Brain microvascular endothelial cell (primary cell): ENCODE measurements at regions not wholly inside any gene's neighbourhood (a gene's known extent, or its start where the extent isn't known, plus 50 kb on each side); places are given as distances from the start of the nearest gene placed in this dataset.

ENCODE experiments used
- DNase-seq: peaks from one replicate; pipeline ENCODE4 v3.0.0-alpha.2; 2020
- H3K27ac ChIP-seq: fragments of 250-450 bp; sonication (Bioruptor Pico); 2 replicates; pipeline ENCODE4 v1.5.1; 2020; ENCODE audit warnings: mild to moderate bottlenecking, moderate library complexity
- H3K27me3 ChIP-seq: fragments of 250-450 bp; sonication (Bioruptor Pico); replicated peaks from 2 replicates; pipeline ENCODE4 v1.5.1; 2020; ENCODE audit warnings: mild to moderate bottlenecking
- H3K36me3 ChIP-seq: fragments of 250-450 bp; sonication (Bioruptor Pico); replicated peaks from 2 replicates; pipeline ENCODE4 v1.5.1; 2020; ENCODE audit warnings: mild to moderate bottlenecking
- H3K4me3 ChIP-seq: 2 replicates; pipeline ENCODE4 v1.5.1; 2011; ENCODE audit warnings: low read depth, mild to moderate bottlenecking, control low read depth, low read length, moderate library complexity
- in situ Hi-C: cut with HindIII; loops from 2 replicates; pipeline ENCODE4 v1.10.0; 2017; ENCODE audit warnings: low sequenced_read_pairs, low pct_ligation_motif_present
- TF ChIP-seq, protein P1 (sequence below): IDR thresholded peaks from 2 replicates; pipeline ENCODE4 v1.5.1; 2011; ENCODE audit warnings: low read depth, mild to moderate bottlenecking, moderate library complexity, low read length, control low read depth, inconsistent platforms; ENCODE audit errors: missing control alignments

DNA sequence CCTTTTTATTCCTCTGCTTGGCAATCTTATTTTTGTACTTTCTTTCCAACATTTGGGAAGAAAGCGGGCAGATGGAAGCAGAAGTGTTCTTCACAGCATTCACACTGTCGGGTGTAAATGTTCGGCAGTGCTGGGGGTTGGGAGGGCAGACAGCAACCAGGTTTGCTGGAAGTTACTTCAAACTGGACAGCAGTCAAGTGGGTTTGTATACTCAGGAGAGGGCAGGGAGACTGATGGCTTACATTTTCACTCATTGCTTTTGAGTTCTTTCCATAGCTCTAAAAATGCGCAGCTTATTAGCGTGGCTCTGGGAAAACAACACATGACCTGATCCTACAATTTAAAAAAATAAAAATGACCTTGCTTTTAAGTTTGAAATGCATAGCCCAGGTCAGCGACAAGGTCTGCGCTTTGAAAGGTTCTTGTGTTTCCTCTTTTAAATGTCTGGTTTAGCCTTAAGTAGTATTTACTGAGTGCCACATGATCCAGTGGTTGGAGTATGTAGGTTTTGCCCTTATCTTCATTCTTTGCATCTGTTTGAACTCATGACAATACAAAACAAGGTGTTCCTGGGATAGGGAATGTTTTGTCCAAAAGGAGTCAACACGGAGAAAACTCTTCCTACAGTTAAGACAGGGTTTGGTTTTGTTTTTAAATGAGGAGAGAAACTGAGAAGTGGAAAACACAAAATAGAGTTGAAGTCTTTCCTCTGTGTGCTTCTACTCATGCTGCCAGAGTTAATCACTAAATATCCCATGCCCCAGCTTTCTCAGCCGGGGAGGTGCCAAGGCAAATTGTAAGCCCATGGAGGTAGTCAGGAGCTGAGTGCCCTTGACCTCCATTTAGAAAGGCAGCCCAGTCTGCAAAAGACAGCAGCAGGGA lies 132.7 kb upstream of the DMRT1 start:
- H3K4me3 ChIP-seq = peak overlapping the region; percentile 24
- in situ Hi-C loops = no loop called here
- H3K27me3 ChIP-seq = no peaks in the 10 kb centered on the region
- DNase-seq = no peak
- H3K27ac ChIP-seq = no peak overlapping the region
- TF ChIP-seq, protein P1, sequence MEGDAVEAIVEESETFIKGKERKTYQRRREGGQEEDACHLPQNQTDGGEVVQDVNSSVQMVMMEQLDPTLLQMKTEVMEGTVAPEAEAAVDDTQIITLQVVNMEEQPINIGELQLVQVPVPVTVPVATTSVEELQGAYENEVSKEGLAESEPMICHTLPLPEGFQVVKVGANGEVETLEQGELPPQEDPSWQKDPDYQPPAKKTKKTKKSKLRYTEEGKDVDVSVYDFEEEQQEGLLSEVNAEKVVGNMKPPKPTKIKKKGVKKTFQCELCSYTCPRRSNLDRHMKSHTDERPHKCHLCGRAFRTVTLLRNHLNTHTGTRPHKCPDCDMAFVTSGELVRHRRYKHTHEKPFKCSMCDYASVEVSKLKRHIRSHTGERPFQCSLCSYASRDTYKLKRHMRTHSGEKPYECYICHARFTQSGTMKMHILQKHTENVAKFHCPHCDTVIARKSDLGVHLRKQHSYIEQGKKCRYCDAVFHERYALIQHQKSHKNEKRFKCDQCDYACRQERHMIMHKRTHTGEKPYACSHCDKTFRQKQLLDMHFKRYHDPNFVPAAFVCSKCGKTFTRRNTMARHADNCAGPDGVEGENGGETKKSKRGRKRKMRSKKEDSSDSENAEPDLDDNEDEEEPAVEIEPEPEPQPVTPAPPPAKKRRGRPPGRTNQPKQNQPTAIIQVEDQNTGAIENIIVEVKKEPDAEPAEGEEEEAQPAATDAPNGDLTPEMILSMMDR = no peak
- peaks cover 22% of the 10 kb centered on the region for H3K36me3 ChIP-seq

DNA sequence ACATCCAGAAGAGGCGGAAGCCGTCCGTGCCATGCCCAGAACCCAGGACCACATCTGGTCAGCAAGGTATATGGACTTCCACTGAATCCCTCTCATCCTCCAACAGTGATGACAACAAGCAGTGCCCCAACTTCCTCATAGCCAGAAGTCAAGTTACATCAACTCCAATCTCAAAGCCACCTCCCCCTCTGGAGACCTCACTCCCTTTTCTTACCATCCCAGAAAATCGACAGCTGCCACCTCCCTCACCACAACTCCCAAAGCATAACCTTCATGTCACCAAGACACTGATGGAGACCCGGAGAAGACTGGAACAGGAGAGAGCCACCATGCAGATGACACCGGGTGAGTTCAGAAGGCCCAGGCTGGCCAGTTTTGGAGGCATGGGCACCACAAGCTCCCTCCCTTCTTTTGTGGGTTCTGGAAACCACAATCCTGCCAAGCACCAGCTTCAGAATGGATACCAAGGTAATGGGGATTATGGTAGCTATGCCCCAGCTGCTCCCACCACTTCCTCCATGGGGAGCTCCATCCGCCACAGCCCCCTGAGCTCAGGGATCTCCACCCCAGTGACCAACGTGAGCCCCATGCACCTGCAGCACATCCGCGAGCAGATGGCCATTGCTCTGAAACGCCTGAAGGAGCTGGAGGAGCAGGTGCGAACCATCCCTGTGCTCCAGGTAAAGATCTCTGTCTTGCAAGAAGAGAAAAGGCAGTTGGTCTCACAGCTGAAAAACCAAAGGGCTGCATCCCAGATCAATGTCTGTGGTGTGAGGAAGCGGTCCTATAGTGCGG lies 130.3 kb upstream of the DMRT1 start:
- Histone ChIP-seq H3K27me3 (no peaks in the 10 kb centered on the region), H3K4me3 (no peak overlapping the region), H3K27ac (no peak overlapping the region), H3K36me3 (peaks cover 22% of the 10 kb centered on the region)
- no peak for DNase-seq
- TF ChIP-seq, protein P1 = no peak
- in situ Hi-C loops = no loop called here

DNA sequence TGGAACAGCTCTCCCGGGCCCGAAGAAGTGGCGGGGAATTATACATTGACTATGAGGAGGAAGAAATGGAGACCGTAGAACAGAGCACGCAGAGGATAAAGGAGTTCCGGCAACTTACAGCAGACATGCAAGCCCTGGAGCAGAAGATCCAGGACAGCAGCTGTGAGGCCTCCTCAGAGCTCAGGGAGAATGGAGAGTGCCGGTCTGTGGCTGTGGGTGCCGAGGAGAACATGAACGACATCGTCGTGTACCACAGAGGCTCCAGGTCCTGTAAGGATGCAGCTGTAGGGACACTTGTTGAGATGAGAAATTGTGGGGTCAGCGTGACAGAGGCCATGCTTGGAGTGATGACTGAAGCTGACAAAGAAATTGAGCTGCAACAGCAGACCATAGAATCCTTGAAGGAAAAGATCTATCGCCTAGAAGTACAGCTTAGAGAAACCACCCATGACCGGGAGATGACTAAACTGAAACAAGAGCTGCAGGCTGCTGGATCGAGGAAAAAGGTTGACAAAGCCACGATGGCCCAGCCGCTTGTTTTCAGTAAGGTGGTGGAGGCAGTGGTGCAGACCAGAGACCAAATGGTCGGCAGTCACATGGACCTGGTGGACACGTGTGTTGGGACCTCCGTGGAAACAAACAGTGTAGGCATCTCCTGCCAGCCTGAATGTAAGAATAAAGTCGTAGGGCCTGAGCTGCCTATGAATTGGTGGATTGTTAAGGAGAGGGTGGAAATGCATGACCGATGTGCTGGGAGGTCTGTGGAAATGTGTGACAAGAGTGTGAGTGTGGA lies 129.5 kb upstream of the DMRT1 start:
- H3K36me3 ChIP-seq = peaks cover 22% of the 10 kb centered on the region
- no peaks in the 10 kb centered on the region for H3K27me3 ChIP-seq
- H3K27ac ChIP-seq = no peak overlapping the region
- H3K4me3 ChIP-seq = no peak overlapping the region
- in situ Hi-C loops = no loop called here
- no peak for DNase-seq
- TF ChIP-seq, protein P1 = no peak

DNA sequence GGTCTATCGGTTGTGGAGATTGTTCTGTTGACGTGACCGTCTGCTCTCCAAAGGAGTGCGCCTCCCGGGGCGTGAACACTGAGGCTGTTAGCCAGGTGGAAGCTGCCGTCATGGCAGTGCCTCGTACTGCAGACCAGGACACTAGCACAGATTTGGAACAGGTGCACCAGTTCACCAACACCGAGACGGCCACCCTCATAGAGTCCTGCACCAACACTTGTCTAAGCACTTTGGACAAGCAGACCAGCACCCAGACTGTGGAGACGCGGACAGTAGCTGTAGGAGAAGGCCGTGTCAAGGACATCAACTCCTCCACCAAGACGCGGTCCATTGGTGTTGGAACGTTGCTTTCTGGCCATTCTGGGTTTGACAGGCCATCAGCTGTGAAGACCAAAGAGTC lies 128.9 kb upstream of the DMRT1 start:
- TF ChIP-seq, protein P1 = no peak
- H3K4me3 ChIP-seq = no peak overlapping the region
- H3K27me3 ChIP-seq = no peaks in the 10 kb centered on the region
- peaks cover 22% of the 10 kb centered on the region for H3K36me3 ChIP-seq
- H3K27ac ChIP-seq = no peak overlapping the region
- in situ Hi-C loops = no loop called here
- DNase-seq = no peak

DNA sequence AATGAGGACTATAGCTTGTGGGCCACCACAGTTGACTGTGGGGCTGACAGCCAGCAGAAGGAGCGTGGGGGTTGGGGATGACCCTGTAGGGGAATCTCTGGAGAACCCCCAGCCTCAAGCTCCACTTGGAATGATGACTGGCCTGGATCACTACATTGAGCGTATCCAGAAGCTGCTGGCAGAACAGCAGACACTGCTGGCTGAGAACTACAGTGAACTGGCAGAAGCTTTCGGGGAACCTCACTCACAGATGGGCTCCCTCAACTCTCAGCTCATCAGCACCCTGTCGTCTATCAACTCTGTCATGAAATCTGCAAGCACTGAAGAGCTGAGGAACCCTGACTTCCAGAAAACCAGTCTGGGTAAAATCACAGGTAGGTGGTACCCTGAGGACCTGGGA lies 128.4 kb upstream of the DMRT1 start:
- Histone ChIP-seq H3K4me3 (no peak overlapping the region), H3K27ac (no peak overlapping the region), H3K27me3 (no peaks in the 10 kb centered on the region), H3K36me3 (peaks cover 22% of the 10 kb centered on the region)
- in situ Hi-C loops = no loop called here
- TF ChIP-seq, protein P1 = no peak
- no peak for DNase-seq
